GM12874 (cell line): ENCODE measurements at regions not wholly inside any gene's neighbourhood (a gene's known extent, or its start where the extent isn't known, plus 50 kb on each side); places are given as distances from the start of the nearest gene placed in this dataset.

ENCODE experiments used
- TF ChIP-seq, protein P1 (sequence below): IDR thresholded peaks from 2 replicates; pipeline ENCODE4 v1.5.1; 2011; ENCODE audit warnings: low read depth, mild to moderate bottlenecking, control low read depth, low read length, moderate library complexity; ENCODE audit not compliant: insufficient read depth

GRCh38 chr2:183993052-183993451 is 605.3 kb upstream of the ZNF804A start:
- TF ChIP-seq, protein P1, sequence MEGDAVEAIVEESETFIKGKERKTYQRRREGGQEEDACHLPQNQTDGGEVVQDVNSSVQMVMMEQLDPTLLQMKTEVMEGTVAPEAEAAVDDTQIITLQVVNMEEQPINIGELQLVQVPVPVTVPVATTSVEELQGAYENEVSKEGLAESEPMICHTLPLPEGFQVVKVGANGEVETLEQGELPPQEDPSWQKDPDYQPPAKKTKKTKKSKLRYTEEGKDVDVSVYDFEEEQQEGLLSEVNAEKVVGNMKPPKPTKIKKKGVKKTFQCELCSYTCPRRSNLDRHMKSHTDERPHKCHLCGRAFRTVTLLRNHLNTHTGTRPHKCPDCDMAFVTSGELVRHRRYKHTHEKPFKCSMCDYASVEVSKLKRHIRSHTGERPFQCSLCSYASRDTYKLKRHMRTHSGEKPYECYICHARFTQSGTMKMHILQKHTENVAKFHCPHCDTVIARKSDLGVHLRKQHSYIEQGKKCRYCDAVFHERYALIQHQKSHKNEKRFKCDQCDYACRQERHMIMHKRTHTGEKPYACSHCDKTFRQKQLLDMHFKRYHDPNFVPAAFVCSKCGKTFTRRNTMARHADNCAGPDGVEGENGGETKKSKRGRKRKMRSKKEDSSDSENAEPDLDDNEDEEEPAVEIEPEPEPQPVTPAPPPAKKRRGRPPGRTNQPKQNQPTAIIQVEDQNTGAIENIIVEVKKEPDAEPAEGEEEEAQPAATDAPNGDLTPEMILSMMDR: no peak

GRCh38 chr2:183995632-183996031 is 602.7 kb upstream of the ZNF804A start:
- TF ChIP-seq, protein P1: no peak

GRCh38 chr2:183996825-183997793 is 601.2 kb upstream of the ZNF804A start:
- TF ChIP-seq, protein P1: no peak

DNA sequence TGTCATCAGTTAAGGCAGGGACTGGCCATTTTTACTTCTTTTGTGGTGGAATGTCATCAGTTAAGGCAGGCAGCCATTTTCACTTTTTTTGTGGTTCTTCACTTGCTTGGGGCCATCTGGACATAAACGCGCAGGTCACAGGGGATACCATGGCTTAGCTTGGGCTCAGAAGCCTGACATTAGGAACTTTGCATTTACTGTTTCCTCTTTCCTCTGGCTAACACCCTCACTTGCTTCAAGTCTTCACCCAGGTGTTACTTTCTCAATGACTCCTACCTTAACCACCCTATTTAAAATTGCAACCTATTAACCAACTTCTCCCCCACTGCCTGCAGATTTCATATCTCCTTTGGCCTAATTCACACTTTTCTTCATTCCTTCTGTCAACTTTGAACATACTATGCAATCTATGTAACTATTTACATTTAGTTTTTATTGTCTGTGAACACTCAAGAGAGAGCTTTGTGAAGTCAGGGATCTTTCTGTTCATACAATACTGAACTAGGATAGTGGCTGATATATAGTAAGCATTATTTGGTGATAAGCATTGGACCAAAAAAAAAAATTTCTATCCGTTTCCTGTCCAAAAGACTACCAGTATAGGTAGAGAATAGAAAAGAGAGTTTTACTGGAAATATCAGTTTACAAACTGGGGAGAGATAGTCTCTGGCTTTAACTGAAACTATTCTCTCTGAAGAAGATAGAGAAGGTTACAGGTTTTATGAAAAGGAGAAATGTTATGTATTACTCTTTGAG is 600.1 kb upstream of the ZNF804A start:
- TF ChIP-seq, protein P1: no peak

DNA sequence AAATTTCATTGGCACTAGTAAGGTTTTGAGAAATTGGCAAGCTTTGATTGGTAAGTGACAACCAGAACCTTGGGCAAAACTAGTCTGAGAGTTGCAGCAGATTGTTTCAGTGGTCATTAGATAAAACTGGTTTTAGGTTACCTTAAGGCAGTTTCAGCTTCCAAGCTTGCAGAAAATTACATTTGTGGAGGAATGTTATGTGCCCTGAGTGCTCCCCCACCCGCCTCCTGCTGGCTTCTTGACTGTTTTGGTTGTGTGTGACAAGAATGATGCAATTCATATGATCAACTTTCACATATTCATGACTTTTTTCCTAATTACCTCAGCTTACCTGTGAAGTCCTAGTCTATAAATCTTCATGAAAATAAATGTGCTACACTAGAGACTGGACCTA is 599.5 kb upstream of the ZNF804A start:
- TF ChIP-seq, protein P1: no peak

- TF ChIP-seq, protein P1: no peak
Observed at GRCh38 chr2:184004289-184004947, 593.9 kb upstream of the ZNF804A start.
